A549 (cell line): ENCODE measurements at regions not wholly inside any gene's neighbourhood (a gene's known extent, or its start where the extent isn't known, plus 50 kb on each side); places are given as distances from the start of the nearest gene placed in this dataset.

Experiments
- ATAC-seq, 2 experiments: fragments of 200-7000 bp in 1 of 2; fragments of >200 bp in 1 of 2; cut with Nextera tagmentation in 1 of 2; cut with Tn5 transposase in 1 of 2; 3 replicates each; pipeline versions ENCODE4 v1.8.0 to v1.9.1; 2018 to 2020; ENCODE audit warnings: mild to moderate bottlenecking in 1 of 2, moderate library complexity in 1 of 2
- CTCF ChIA-PET: fragments of 300-600 bp; sonication (Branson Sonifier 250); formaldehyde crosslinking; extraction: SDS; loops from one replicate; lab custom pipeline; 2021; ENCODE audit warnings: antibody characterized with exemption, inconsistent platforms; lab: Yijun Ruan, JAX
- POLR2A ChIA-PET: fragments of 350-600 bp; formaldehyde crosslinking; extraction: SDS; loops from one replicate; lab custom pipeline; 2021; ENCODE audit warnings: antibody characterized with exemption, inconsistent platforms; lab: Yijun Ruan, JAX
- DNase-seq, 2 experiments: peaks; one replicate each; pipeline versions ENCODE4 v3.0.0 to v3.0.0-alpha.2; 2011 to 2016; ENCODE audit warnings: low read depth in 1 of 2, low spot score in 1 of 2
- FAIRE-seq: peaks from 2 replicates; lab custom pipeline; 2011; peaks lifted over from hg19 to GRCh38; lab: Jason Lieb, UNC
- H3K27ac ChIP-seq, 2 experiments: fragments of >200 bp; sonication (Bioruptor Twin); formaldehyde crosslinking; 3 replicates each; pipeline ENCODE4 v1.5.1; 2016 to 2017
- H3K4me1 ChIP-seq: fragments of >200 bp; sonication (Bioruptor Twin); formaldehyde crosslinking; 3 replicates; pipeline ENCODE4 v1.6.1; 2016
- H3K4me2 ChIP-seq: fragments of >200 bp; sonication (Bioruptor Twin); formaldehyde crosslinking; 3 replicates; pipeline ENCODE4 v1.6.1; 2016
- H3K4me3 ChIP-seq: fragments of >200 bp; sonication (Bioruptor Twin); formaldehyde crosslinking; 3 replicates; pipeline ENCODE4 v1.5.1; 2016
- H3K9me3 ChIP-seq: fragments of >200 bp; sonication (Bioruptor Twin); formaldehyde crosslinking; 3 replicates; pipeline ENCODE4 v1.6.1; 2016
- BHLHE40 ChIP-seq: IDR thresholded peaks from 2 replicates; pipeline ENCODE4 v1.6.1; 2012; ENCODE audit warnings: low read depth, low read length, inconsistent platforms
- CBX2 ChIP-seq: fragments of 200-600 bp; sonication (generic); IDR thresholded peaks from 2 replicates; pipeline ENCODE4 v1.6.1; 2016; ENCODE audit warnings: low read depth, mild to moderate bottlenecking, borderline replicate concordance
- CBX8 ChIP-seq: fragments of 200-600 bp; sonication (generic); IDR thresholded peaks from 2 replicates; pipeline ENCODE4 v1.6.1; 2016
- CHD2 ChIP-seq: fragments of 150-350 bp; IDR thresholded peaks from 2 replicates; pipeline ENCODE4 v1.6.1; 2014; ENCODE audit warnings: low read length; ENCODE audit not compliant: partially characterized antibody
- CHD4 ChIP-seq: fragments of 200-600 bp; sonication (generic); IDR thresholded peaks from 2 replicates; pipeline ENCODE4 v1.6.1; 2016; ENCODE audit warnings: antibody characterized with exemption, mild to moderate bottlenecking, borderline replicate concordance
- EHF ChIP-seq: fragments of 250-450 bp; sonication (Bioruptor Pico); IDR thresholded peaks from 2 replicates; pipeline ENCODE4 v1.5.0; 2020; ENCODE audit warnings: mild to moderate bottlenecking
- EHMT2 ChIP-seq: fragments of 200-600 bp; sonication (generic); IDR thresholded peaks from 2 replicates; pipeline ENCODE4 v1.6.1; 2016; ENCODE audit warnings: antibody characterized with exemption, low read depth, mild to moderate bottlenecking, moderate library complexity
- EP300 ChIP-seq, 2 experiments: fragments of >200 bp; sonication (Bioruptor Twin); formaldehyde crosslinking; IDR thresholded peaks; 2 replicates in 1 of 2; 3 replicates in 1 of 2; pipeline ENCODE4 v1.6.1; 2016 to 2017
- FOSL2 ChIP-seq, 2 experiments: fragments of 450-650 bp in 1 of 2; fragments of >200 bp in 1 of 2; sonication (Bioruptor Twin) in 1 of 2; formaldehyde crosslinking; IDR thresholded peaks; 2 replicates each; pipeline versions ENCODE4 v1.5.0 to v1.6.1; 2016 to 2020; ENCODE audit warnings: mild to moderate bottlenecking in 1 of 2, moderate library complexity in 1 of 2
- FOXS1 ChIP-seq: fragments of 250-450 bp; sonication (Bioruptor Pico); IDR thresholded peaks from 2 replicates; pipeline ENCODE4 v1.5.0; 2020; ENCODE audit warnings: mild to moderate bottlenecking, moderate library complexity
- GATA3 ChIP-seq: IDR thresholded peaks from 2 replicates; pipeline ENCODE4 v1.6.1; 2012; ENCODE audit warnings: borderline replicate concordance
- HDAC2 ChIP-seq: fragments of 200-600 bp; sonication (generic); IDR thresholded peaks from 2 replicates; pipeline ENCODE4 v1.6.1; 2016
- HOXB13 ChIP-seq: fragments of 250-450 bp; sonication (Bioruptor Pico); IDR thresholded peaks from 2 replicates; pipeline ENCODE4 v1.5.0; 2020; ENCODE audit warnings: low read depth, mild to moderate bottlenecking, moderate library complexity
- JUN ChIP-seq, 2 experiments: fragments of >200 bp; sonication (Bioruptor Twin); formaldehyde crosslinking; IDR thresholded peaks; 2 replicates in 1 of 2; 3 replicates in 1 of 2; pipeline ENCODE4 v1.6.1; 2016 to 2017
- JUNB ChIP-seq: fragments of >200 bp; sonication (Bioruptor Twin); formaldehyde crosslinking; IDR thresholded peaks from 2 replicates; pipeline ENCODE4 v1.6.1; 2016
- KDM5A ChIP-seq: fragments of 200-600 bp; sonication (generic); IDR thresholded peaks from 2 replicates; pipeline ENCODE4 v1.6.1; 2016; ENCODE audit warnings: antibody characterized with exemption, mild to moderate bottlenecking
- MAFK ChIP-seq: fragments of 450-650 bp; IDR thresholded peaks from 2 replicates; pipeline ENCODE4 v1.6.1; 2014; ENCODE audit not compliant: partially characterized antibody
- MAZ ChIP-seq: fragments of 150-350 bp; IDR thresholded peaks from 2 replicates; pipeline ENCODE4 v1.6.1; 2014; ENCODE audit warnings: antibody characterized with exemption, low read depth, low read length, borderline replicate concordance
- NR3C1 ChIP-seq: fragments of >200 bp; sonication (Bioruptor Twin); formaldehyde crosslinking; IDR thresholded peaks from 3 replicates; pipeline ENCODE4 v1.6.1; 2017
- PHF8 ChIP-seq: fragments of 200-600 bp; sonication (generic); IDR thresholded peaks from 2 replicates; pipeline ENCODE4 v1.6.1; 2016; ENCODE audit warnings: low read depth, mild to moderate bottlenecking, antibody characterized with exemption, moderate library complexity, borderline replicate concordance
- RAD21 ChIP-seq, 2 experiments: fragments of >200 bp in 1 of 2; sonication (Bioruptor Twin) in 1 of 2; formaldehyde crosslinking in 1 of 2; IDR thresholded peaks in 1 of 2; conservative IDR thresholded peaks in 1 of 2; 2 replicates in 1 of 2; 3 replicates in 1 of 2; pipeline ENCODE4 v1.6.1; 2012 to 2018; ENCODE audit warnings: inconsistent platforms in 1 of 2
- RARB ChIP-seq: fragments of 250-450 bp; sonication (Bioruptor Pico); IDR thresholded peaks from 2 replicates; pipeline ENCODE4 v1.8.0; 2021; ENCODE audit warnings: mild to moderate bottlenecking, moderate library complexity
- RFX5 ChIP-seq: fragments of 450-650 bp; IDR thresholded peaks from 2 replicates; pipeline ENCODE4 v1.7.1; 2014; ENCODE audit warnings: antibody characterized with exemption, mild to moderate bottlenecking, moderate library complexity
- TFCP2L1 ChIP-seq: fragments of 250-450 bp; sonication (Bioruptor Pico); IDR thresholded peaks from 2 replicates; pipeline ENCODE4 v1.5.0; 2021; ENCODE audit warnings: mild to moderate bottlenecking
- ZC3H11A ChIP-seq: fragments of 450-650 bp; IDR thresholded peaks from 2 replicates; pipeline ENCODE4 v1.6.1; 2014; ENCODE audit warnings: antibody characterized with exemption, mild to moderate bottlenecking
- ZSCAN20 ChIP-seq: fragments of 250-450 bp; sonication (Bioruptor Pico); IDR thresholded peaks from 2 replicates; pipeline ENCODE4 v1.8.0; 2022; ENCODE audit warnings: mild to moderate bottlenecking, moderate library complexity
- WGBS: methylation state at CpG from one replicate; pipeline ENCODE4 v1.1.6; 2017; ENCODE audit errors: missing lambda C conversion rate; 5-methylcytosine and 5-hydroxymethylcytosine counted together
- TF ChIP-seq, protein P1 (sequence below): fragments of 450-650 bp; IDR thresholded peaks from 2 replicates; pipeline ENCODE4 v1.6.1; 2014; ENCODE audit warnings: antibody characterized with exemption
- TF ChIP-seq, protein P2 (sequence below): fragments of >200 bp; sonication (Bioruptor Twin); formaldehyde crosslinking; IDR thresholded peaks from 3 replicates; pipeline ENCODE4 v1.5.1; 2016
- TF ChIP-seq, protein P3 (sequence below): fragments of >200 bp; sonication (Bioruptor Twin); formaldehyde crosslinking; IDR thresholded peaks from 2 replicates; pipeline ENCODE4 v1.6.1; 2016
- TF ChIP-seq, protein P4 (sequence below): IDR thresholded peaks from 2 replicates; pipeline ENCODE4 v1.6.1; 2012
- TF ChIP-seq, protein P5 (sequence below): fragments of >200 bp; sonication (Bioruptor Twin); formaldehyde crosslinking; IDR thresholded peaks from 3 replicates; pipeline ENCODE4 v1.6.1; 2016
- TF ChIP-seq, protein P6 (sequence below): IDR thresholded peaks from 2 replicates; pipeline ENCODE4 v1.6.1; 2012

DNA sequence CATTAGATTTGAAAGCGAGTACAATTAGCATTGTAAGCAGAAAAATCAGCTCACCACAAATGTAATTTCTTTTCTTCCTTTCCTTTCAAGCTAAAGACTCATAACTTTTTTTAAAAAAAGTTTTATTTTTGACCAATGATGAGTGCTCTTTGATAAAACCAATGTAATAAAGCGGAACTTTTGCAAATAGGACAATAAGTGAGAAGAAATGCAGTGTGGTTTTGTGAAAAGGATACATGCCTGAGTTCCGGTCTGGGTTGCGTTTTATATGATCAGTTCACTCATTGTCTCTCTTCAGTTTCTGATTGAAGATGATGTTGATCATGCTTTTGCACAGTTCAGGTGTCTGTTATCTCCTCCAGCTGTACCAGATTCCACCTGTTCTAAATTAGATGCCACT is 274.4 kb downstream of the KLF12 start:
- TF ChIP-seq, protein P1, sequence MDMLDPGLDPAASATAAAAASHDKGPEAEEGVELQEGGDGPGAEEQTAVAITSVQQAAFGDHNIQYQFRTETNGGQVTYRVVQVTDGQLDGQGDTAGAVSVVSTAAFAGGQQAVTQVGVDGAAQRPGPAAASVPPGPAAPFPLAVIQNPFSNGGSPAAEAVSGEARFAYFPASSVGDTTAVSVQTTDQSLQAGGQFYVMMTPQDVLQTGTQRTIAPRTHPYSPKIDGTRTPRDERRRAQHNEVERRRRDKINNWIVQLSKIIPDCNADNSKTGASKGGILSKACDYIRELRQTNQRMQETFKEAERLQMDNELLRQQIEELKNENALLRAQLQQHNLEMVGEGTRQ: no peak
- TF ChIP-seq, protein P2, sequence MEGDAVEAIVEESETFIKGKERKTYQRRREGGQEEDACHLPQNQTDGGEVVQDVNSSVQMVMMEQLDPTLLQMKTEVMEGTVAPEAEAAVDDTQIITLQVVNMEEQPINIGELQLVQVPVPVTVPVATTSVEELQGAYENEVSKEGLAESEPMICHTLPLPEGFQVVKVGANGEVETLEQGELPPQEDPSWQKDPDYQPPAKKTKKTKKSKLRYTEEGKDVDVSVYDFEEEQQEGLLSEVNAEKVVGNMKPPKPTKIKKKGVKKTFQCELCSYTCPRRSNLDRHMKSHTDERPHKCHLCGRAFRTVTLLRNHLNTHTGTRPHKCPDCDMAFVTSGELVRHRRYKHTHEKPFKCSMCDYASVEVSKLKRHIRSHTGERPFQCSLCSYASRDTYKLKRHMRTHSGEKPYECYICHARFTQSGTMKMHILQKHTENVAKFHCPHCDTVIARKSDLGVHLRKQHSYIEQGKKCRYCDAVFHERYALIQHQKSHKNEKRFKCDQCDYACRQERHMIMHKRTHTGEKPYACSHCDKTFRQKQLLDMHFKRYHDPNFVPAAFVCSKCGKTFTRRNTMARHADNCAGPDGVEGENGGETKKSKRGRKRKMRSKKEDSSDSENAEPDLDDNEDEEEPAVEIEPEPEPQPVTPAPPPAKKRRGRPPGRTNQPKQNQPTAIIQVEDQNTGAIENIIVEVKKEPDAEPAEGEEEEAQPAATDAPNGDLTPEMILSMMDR: no peak
- TF ChIP-seq HOXB13 (CRISPR knock-in tag): no peak
- no peak for TF ChIP-seq FOXS1 (CRISPR knock-in tag)
- no peak for TF ChIP-seq MAZ
- TF ChIP-seq, protein P3, sequence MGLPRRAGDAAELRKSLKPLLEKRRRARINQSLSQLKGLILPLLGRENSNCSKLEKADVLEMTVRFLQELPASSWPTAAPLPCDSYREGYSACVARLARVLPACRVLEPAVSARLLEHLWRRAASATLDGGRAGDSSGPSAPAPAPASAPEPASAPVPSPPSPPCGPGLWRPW: no peak
- TF ChIP-seq CBX8: no peak
- TF ChIP-seq, protein P4, sequence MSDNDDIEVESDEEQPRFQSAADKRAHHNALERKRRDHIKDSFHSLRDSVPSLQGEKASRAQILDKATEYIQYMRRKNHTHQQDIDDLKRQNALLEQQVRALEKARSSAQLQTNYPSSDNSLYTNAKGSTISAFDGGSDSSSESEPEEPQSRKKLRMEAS: no peak
- TF ChIP-seq CHD2: no peak
- no peak for TF ChIP-seq FOSL2 (IDR thresholded peaks at IDR 0.05)
- no peak for TF ChIP-seq FOSL2 (CRISPR knock-in tag; IDR thresholded peaks at IDR 0.05)
- TF ChIP-seq PHF8: no peak
- TF ChIP-seq, protein P5, sequence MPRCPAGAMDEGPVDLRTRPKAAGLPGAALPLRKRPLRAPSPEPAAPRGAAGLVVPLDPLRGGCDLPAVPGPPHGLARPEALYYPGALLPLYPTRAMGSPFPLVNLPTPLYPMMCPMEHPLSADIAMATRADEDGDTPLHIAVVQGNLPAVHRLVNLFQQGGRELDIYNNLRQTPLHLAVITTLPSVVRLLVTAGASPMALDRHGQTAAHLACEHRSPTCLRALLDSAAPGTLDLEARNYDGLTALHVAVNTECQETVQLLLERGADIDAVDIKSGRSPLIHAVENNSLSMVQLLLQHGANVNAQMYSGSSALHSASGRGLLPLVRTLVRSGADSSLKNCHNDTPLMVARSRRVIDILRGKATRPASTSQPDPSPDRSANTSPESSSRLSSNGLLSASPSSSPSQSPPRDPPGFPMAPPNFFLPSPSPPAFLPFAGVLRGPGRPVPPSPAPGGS: no peak
- TF ChIP-seq, protein P6, sequence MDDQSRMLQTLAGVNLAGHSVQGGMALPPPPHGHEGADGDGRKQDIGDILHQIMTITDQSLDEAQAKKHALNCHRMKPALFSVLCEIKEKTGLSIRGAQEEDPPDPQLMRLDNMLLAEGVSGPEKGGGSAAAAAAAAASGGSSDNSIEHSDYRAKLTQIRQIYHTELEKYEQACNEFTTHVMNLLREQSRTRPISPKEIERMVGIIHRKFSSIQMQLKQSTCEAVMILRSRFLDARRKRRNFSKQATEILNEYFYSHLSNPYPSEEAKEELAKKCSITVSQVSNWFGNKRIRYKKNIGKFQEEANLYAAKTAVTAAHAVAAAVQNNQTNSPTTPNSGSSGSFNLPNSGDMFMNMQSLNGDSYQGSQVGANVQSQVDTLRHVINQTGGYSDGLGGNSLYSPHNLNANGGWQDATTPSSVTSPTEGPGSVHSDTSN: no peak
- no peak for TF ChIP-seq GATA3
- TF ChIP-seq ZC3H11A: no peak
- TF ChIP-seq EHMT2: no peak
- no peak for TF ChIP-seq RFX5
- TF ChIP-seq BHLHE40: no peak
- no peak for TF ChIP-seq RAD21 (conservative IDR thresholded peaks at IDR 0.05 in 1 of 2, IDR thresholded peaks at IDR 0.05 in 1 of 2)
- TF ChIP-seq JUN (IDR thresholded peaks at IDR 0.05): no peak
- TF ChIP-seq, all 56 proteins: peak for 0
- Histone ChIP-seq H3K27ac (no peak overlapping the region), H3K4me2 (no peak overlapping the region), H3K9me3 (no peaks in the 10 kb centered on the region), H3K4me3 (no peak overlapping the region), H3K4me1 (no peaks in the 10 kb centered on the region)
- no peak for ATAC-seq
- no peak for FAIRE-seq
- DNase-seq: no peak
- WGBS: 72% methylated on average over 4 of the region's 4 CpGs
- ChIA-PET CTCF (interaction anchor here (0.6 kb wide), 1 partner anchor 277 kb away, joined by 3 read pairs; no protein-coding TSS in a partner anchor), POLR2A (no interaction called here)

DNA sequence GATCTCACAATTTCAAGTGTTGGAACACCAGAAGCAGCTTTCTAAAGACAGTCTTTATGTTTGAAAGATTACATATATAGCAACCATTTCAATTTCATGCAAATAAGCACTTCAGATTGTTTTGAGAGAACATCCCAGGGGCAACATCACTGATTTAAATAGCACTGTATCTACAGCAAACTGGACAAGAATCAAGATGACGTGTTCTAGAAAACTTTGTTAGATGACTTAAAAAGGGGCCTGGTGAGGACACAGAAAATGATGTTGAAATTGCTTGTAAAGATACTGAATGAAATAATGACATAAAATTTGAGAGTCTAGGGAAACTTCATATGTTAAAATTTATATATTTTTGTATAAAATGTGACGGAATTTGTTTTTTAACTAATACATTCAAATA is 277.1 kb downstream of the KLF12 start:
- ATAC-seq (no peak), DNase-seq (no peak), FAIRE-seq (no peak)
- H3K4me2 ChIP-seq: no peak overlapping the region
- TF ChIP-seq, protein P4: no peak
- TF ChIP-seq CBX2 (no peak), KDM5A (no peak), FOXS1 (CRISPR knock-in tag) (no peak), FOSL2 (IDR thresholded peaks at IDR 0.05) (no peak), FOSL2 (CRISPR knock-in tag; IDR thresholded peaks at IDR 0.05) (no peak), TFCP2L1 (no peak), EP300 (IDR thresholded peaks at IDR 0.05) (no peak), MAFK (no peak), JUN (IDR thresholded peaks at IDR 0.05) (no peak), CHD4 (no peak), EHF (CRISPR knock-in tag) (no peak), JUNB (no peak), HDAC2 (no peak), HOXB13 (CRISPR knock-in tag) (no peak), RFX5 (no peak), RARB (no peak), NR3C1 (no peak), PHF8 (no peak), ZSCAN20 (no peak)
- H3K4me1 ChIP-seq: no peaks in the 10 kb centered on the region
- ChIA-PET POLR2A (no interaction called here), CTCF (no interaction called here)
- no peaks in the 10 kb centered on the region for H3K9me3 ChIP-seq
- no peak overlapping the region for H3K4me3 ChIP-seq
- H3K27ac ChIP-seq: no peak overlapping the region
- WGBS: 93% methylated on average over 2 of the region's 2 CpGs
